Mucosa of descending colon (tissue), 3 donors: ENCODE measurements at regions not wholly inside any gene's neighbourhood (a gene's known extent, or its start where the extent isn't known, plus 50 kb on each side); places are given as distances from the start of the nearest gene placed in this dataset.

ENCODE experiments used
- ATAC-seq: fragments of 200-7000 bp; cut with Tn5 transposase; one replicate; pipeline ENCODE4 v1.9.1; 2020; ENCODE audit warnings: mild to moderate bottlenecking, moderate library complexity
- DNase-seq, 3 donors: peaks; one replicate each; pipeline ENCODE4 v3.0.0-alpha.2; 2020
- H3K36me3 ChIP-seq: fragments of 200-600 bp; one replicate; pipeline ENCODE4 v1.8.0; 2021; ENCODE audit warnings: low read depth, mild to moderate bottlenecking
- H3K4me1 ChIP-seq: fragments of 200-600 bp; one replicate; pipeline ENCODE4 v1.8.0; 2021; ENCODE audit warnings: low read depth, mild to moderate bottlenecking
- H3K4me3 ChIP-seq: fragments of 200-600 bp; one replicate; pipeline ENCODE4 v1.8.0; 2021; ENCODE audit warnings: mild to moderate bottlenecking
- H3K9me3 ChIP-seq: fragments of 200-600 bp; one replicate; pipeline ENCODE4 v1.8.0; 2021; ENCODE audit warnings: mild to moderate bottlenecking
- intact Hi-C, 2 donors: fragments of 100-400 bp; cut with DNase I in 1 of 2; cut with micrococcal nuclease in 1 of 2; formaldehyde crosslinking; loops; one replicate each; pipeline versions ENCODE4 v1.11.0 to v1.11.1; 2022; cut with DNase I, micrococcal nuclease
- TF ChIP-seq, protein P1 (sequence below): fragments of 200-600 bp; IDR thresholded peaks from one replicate; pipeline ENCODE4 v1.8.0; 2022; ENCODE audit warnings: antibody characterized with exemption, mild to moderate bottlenecking
- donor health status: DM: no; HTN: no; CAD: no; lungs with moderate emphysema.
- donor health status: DM: no; HTN: no; CAD: no.
- donor health status: DM: no; HTN: yes; CAD: no.

DNA sequence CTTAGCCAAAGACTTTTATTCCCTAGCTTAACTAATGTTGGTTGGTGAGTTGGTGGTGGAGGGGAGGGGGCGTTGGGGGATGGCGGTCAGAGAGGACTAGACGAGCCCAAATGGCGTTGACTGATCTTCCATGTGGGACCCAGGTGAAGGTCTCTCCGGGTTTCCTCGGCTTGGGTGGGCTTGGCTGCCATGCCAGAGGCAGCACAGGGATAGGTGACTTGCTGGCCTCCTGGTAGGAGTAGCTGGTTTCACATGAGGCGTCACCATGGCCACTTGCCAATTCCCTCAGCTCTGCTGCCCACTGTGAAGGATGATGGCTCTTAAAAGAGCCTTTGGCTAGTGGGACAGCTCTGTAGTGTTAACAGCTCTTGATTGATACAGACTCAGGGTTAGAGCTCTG, 1337.0 kb upstream of the FAM98A start:
- H3K9me3 ChIP-seq: peaks cover 10% of the 10 kb centered on the region
- intact Hi-C loops: no loop called here
- H3K36me3 ChIP-seq: no peaks in the 10 kb centered on the region
- TF ChIP-seq, protein P1, sequence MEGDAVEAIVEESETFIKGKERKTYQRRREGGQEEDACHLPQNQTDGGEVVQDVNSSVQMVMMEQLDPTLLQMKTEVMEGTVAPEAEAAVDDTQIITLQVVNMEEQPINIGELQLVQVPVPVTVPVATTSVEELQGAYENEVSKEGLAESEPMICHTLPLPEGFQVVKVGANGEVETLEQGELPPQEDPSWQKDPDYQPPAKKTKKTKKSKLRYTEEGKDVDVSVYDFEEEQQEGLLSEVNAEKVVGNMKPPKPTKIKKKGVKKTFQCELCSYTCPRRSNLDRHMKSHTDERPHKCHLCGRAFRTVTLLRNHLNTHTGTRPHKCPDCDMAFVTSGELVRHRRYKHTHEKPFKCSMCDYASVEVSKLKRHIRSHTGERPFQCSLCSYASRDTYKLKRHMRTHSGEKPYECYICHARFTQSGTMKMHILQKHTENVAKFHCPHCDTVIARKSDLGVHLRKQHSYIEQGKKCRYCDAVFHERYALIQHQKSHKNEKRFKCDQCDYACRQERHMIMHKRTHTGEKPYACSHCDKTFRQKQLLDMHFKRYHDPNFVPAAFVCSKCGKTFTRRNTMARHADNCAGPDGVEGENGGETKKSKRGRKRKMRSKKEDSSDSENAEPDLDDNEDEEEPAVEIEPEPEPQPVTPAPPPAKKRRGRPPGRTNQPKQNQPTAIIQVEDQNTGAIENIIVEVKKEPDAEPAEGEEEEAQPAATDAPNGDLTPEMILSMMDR: no peak
- ATAC-seq: no peak
- H3K4me1 ChIP-seq: no peaks in the 10 kb centered on the region
- no peak for DNase-seq
- H3K4me3 ChIP-seq: no peak overlapping the region

GRCh38 chr2:34912084-34912483, 1313.0 kb upstream of the FAM98A start:
- DNase-seq (no peak), ATAC-seq (no peak)
- no peak overlapping the region for H3K4me3 ChIP-seq
- TF ChIP-seq, protein P1: no peak
- no peaks in the 10 kb centered on the region for H3K4me1 ChIP-seq
- peaks cover 6% of the 10 kb centered on the region for H3K9me3 ChIP-seq
- H3K36me3 ChIP-seq: no peaks in the 10 kb centered on the region
- intact Hi-C loops: no loop called here

DNA sequence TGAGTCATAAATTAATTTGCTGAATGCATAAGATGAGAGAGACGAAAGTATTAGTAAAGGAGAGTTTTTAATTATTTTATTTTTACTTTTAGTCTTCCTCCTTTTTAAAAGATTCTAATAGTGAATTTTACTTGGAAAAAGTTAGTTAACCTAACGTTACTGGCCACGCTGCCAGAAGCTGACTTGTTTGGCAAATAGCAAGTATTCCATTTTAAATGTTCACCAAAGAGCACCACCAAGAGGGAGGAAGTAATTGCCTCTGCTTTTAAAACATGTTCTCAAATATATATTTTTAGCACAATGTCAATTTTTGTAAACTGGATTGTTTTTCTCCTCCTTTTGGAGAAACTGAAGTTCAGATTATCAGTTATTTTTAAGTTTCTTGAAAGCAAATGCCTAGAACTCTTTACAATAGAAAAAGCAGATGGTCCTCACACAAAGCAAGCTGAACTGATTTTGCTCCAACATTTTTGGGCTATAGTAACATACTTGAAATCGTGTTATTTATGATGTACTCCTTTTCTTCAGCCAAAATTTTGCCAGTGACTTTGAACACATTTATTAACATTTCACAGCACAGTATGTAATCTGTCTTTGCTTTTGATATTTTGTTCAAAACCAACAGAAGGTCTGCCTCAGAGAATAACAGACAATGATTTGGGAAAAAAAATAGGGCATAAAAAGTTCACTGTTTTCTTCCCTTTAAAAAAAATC, 1311.0 kb upstream of the FAM98A start:
- DNase-seq: no peak
- intact Hi-C loops: no loop called here
- TF ChIP-seq, protein P1: no peak
- Histone ChIP-seq H3K36me3 (no peaks in the 10 kb centered on the region), H3K9me3 (peaks cover under 1% of the 10 kb centered on the region), H3K4me1 (no peaks in the 10 kb centered on the region), H3K4me3 (no peak overlapping the region)
- no peak for ATAC-seq

GRCh38 chr2:34907812-34908211, 1308.7 kb upstream of the FAM98A start:
- no peaks in the 10 kb centered on the region for H3K36me3 ChIP-seq
- TF ChIP-seq, protein P1: no peak
- intact Hi-C loops: no loop called here

DNA sequence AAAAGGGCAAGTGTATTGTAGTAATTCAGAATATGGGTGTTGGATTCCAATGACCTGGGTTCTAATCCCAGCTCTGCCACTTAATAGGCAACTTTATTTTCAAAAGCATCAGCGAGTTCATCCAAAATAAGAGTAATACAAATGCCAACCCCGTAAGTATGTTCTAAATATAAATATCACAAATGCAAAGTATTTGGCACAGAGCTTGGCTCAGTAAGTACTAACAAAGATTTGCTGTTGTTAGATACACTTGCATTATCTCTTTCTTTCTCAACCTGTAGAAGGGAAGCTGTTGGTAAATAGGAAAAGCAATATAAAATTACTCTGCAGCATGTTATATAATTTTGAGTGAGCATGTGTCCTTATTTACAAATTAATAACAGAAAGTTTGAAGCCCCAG, 1302.6 kb upstream of the FAM98A start:
- H3K36me3 ChIP-seq: no peaks in the 10 kb centered on the region
- DNase-seq (no peak), ATAC-seq (no peak)
- no peak overlapping the region for H3K4me3 ChIP-seq
- intact Hi-C loops: no loop called here
- H3K4me1 ChIP-seq: no peaks in the 10 kb centered on the region
- TF ChIP-seq, protein P1: no peak
- no peaks in the 10 kb centered on the region for H3K9me3 ChIP-seq

More at GRCh38 chr2:34907812-34908211, 1308.7 kb upstream of the FAM98A start:
- Histone ChIP-seq H3K4me1 (no peaks in the 10 kb centered on the region), H3K4me3 (no peak overlapping the region), H3K9me3 (no peaks in the 10 kb centered on the region)
- ATAC-seq (no peak), DNase-seq (no peak)
